ENCODE measurements at regions not wholly inside any gene's neighbourhood (a gene's known extent, or its start where the extent isn't known, plus 50 kb on each side); places are given as distances from the start of the nearest gene placed in this dataset.
"Not testable (repeated sequence)": the region's sequence is repeated elsewhere in the genome, so short reads cannot be mapped to it uniquely, and the experiment has no call there.

DNA sequence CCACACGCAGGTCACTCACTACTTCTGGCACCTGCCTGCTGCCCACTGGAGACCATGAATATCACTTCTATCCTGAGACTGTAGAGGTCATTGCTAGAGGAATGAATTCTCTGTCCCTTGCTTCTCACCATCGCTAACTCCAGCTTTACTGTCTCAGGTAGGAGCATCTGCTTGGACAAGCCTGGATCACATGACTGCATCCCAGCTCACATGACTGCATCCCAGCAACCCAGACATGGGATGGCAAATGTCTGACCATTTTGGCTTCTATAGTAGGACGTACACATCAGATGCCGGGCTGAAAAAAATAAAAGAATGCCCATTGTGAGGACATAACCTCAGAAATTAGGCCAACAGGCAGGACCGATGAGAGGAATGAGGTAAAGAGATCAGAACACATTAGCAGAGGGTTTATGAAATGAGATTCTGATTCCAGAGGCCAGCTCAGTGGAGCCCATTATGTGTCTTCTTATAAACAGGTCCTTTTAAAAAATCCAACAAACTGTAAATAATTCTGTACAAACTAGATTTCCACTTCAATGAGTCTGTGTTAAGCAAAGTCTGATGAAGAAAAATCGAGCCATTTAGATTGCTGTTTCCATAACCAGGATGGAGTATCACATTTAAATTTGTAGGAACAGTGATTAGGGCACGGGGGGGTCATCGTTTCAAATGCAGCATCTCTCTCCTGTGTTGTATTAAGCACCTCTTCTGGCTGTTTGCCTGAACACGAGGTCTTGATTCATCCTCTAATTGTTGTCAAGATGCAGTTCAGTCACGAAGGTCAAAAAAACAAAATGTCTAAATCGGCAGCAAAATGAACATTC lies 126.7 kb downstream of the MTHFS start:
- DNase-seq: no peak

DNA sequence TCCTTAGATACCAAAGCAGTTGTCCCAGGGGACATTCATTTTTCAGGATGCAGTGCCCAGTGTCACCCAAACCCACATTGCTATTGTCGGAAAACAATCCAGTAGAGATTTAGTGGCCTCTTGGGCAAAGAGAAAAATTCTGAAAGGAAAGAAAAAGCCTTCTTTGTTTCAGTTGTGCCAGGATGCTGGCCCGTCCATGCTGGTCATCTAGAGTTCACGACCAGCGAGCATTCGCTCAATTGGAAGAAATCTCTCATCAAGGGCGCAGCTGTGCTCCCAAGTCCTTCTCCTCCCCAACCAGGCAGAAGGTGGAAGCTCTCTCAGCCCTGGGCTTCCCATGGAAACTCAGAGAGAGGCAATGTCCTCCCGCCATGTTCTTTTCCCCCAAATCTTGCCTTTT lies 123.7 kb downstream of the MTHFS start:
- DNase-seq: no peak

DNA sequence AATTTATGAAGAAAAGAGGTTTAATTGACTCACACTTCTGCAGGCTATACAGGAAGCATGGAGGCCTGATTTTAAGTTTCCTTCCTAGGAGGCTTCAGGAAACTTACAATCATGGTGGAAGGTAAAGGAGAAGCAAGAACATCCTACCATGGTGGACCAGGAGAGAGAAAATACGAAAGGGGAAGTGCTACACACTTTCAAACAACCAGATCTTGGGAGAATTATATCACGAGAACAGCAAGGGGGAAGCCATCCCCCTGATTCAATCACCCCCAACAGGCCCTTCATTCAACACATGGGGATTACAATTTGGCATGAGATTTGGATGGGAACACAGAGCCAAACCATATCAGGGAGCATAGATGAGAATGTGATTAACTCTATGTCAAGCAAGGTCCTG lies 121.0 kb downstream of the MTHFS start:
- DNase-seq: no peak

DNA sequence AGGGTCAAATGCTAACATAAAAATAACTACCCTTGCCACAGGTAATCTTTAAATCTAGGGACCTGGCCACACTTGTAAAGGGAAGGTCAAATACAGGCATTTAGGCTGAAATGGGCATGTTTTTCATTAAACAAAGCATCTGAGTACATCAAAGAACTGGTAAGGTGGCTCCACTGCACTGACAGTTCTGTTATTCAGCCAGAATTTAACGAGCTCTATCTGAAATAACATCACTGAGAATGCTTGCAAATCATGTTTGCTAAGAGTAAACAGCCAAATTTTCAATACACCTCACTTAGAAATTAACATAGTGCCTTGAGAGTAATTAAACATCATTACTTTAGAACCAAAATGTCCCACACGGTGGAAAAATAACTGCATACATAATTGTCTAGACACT lies 118.9 kb downstream of the MTHFS start:
- DNase-seq: no peak

DNA sequence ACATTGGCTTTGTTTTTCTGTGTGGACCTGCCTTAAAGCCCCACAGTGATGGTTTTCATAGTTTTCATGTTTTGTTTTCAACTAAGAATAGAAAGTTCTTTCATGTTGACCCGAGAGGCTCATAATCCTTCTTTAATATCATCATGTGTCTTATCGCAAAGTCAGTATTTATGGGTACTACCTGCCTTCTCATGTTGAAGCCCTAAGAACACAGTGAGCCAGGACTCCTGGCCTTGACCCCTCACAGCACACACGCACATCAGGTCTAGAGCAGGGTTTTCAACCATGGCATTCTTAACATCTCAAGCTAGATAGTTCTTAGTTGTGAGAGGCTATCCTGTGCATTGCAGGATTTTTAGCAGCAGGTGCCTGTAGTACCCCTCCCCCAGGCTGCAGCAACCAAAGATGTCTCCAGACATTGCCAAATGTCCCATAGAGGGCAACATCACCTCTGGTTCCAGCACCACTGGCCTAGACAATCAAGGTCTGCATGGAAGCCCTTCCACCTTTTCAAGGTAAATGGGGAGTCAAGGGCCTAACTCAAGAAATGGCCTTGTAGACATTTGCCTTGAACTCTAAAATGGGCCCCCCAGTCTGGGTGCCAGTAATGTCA lies 118.3 kb downstream of the MTHFS start:
- DNase-seq: no peak

DNA sequence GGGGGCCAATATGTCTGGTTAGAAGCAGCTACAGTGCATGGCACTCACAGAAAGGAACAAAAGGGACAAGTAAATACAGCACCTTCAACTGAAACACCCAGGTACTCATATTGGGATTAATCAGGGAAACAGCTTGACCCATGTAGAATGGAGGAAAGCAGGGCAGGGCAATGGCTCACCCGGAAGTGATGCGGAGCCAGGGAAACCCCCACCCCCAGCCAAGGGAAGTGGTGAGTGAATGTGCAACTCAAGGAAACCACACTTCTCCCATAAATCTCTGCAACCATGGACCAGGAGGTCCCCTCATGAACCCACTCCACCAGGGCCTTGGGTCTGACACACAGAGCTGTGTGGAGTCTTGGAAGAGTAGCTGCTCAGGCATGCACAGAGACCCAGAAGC lies 117.1 kb downstream of the MTHFS start:
- DNase-seq: no peak

DNA sequence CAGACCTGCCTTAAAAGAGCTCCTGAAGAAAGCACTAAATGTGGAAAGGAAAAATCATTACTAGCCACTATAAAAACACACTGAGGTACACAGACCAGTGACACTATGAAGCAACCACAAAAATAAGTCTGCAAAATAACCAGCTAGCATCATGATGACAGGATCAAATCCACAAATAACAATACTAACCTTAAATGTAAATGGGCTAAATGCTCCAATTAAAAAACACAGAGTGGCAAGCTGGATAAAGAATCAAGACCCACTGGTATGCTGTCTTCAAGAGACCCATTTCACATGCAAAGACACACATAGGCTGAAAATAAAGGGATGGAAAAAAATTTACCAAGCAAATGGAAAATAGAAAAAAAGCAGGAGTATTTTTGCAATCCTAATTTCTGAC lies 114.5 kb downstream of the MTHFS start:
- DNase-seq: not testable (repeated sequence)

All from NCI-H1417 (cell line).